Activated CD4-positive, alpha-beta memory T cell treated with anti-CD3 and anti-CD28 coated beads, Interleukin-2, amount 10 ng/mL, durations not matched to agents 7 days and 5 days (primary cell): ENCODE measurements at regions not wholly inside any gene's neighbourhood (a gene's known extent, or its start where the extent isn't known, plus 50 kb on each side); places are given as distances from the start of the nearest gene placed in this dataset.

Experiments
- CTCF ChIA-PET: fragments of 350-600 bp; sonication (Branson Sonifier 250); formaldehyde crosslinking; loops from one replicate; lab custom pipeline; 2021; ENCODE audit warnings: antibody characterized with exemption, inconsistent platforms; lab: Charles Lee
- POLR2A ChIA-PET: fragments of 350-600 bp; sonication (Branson Sonifier 250); formaldehyde crosslinking; loops from one replicate; lab custom pipeline; 2021; ENCODE audit warnings: antibody characterized with exemption; lab: Charles Lee
- DNase-seq: peaks from one replicate; pipeline ENCODE4 v3.0.0-alpha.2; 2020
- H3K27ac Mint-ChIP-seq: one replicate; pipeline ENCODE4 v1.8.0; 2021; ENCODE audit warnings: mild to moderate bottlenecking, mixed read lengths
- H3K27me3 Mint-ChIP-seq: one replicate; pipeline ENCODE4 v1.8.0; 2021; ENCODE audit warnings: mixed read lengths
- H3K36me3 Mint-ChIP-seq: one replicate; pipeline ENCODE4 v1.8.0; 2021; ENCODE audit warnings: low read depth, mixed read lengths
- H3K4me1 Mint-ChIP-seq: one replicate; pipeline ENCODE4 v1.8.0; 2021; ENCODE audit warnings: mixed read lengths
- H3K4me3 Mint-ChIP-seq: one replicate; pipeline ENCODE4 v1.8.0; 2021; ENCODE audit warnings: mild to moderate bottlenecking, mixed read lengths
- H3K9me3 Mint-ChIP-seq: one replicate; pipeline ENCODE4 v1.8.0; 2021; ENCODE audit warnings: mixed read lengths

DNA sequence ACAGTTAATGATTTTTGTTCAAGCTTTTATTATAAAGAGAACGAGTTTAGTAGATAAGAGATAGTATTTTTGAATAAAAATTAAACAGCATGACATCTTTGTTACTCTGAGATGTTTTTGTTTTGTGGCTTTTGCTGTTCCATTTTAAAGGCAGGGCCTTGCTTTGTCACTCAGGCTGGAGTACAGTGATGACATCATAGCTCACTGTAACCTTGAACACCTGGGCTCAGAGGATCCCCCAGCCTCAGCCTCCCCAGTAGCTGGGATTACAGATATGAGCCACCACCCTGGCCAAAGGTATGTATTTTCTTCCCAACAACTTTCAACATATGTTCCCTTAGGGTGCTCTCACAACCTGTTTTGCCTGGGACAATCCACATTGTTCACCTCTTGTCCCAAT is 730.9 kb upstream of the RGMB start:
- ChIA-PET CTCF (no interaction called here), POLR2A (no interaction called here)
- Mint-ChIP-seq H3K36me3 (no peaks in the 10 kb centered on the region), H3K4me1 (no peaks in the 10 kb centered on the region), H3K4me3 (no peak overlapping the region), H3K27me3 (no peaks in the 10 kb centered on the region), H3K9me3 (no peaks in the 10 kb centered on the region), H3K27ac (no peak overlapping the region)
- DNase-seq = no peak

DNA sequence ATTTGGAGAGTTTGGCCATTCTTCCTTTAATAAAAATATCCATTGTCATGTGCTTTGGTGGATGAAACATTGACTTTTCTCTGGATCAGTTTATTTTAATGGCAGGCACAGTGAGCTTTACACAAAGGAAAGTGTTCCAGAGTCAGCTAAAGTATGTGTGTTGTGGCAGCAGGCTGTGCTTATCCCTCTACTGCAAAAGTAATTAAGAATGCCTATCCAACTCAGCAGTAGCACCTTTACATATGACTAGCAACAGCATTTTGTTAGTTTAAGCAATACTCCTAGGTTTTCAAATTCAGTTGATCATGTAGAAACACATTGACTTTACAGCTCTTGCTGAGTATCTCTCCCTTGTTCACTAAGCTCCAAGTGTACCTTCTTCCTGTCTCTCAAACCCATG is 730.5 kb upstream of the RGMB start:
- DNase-seq = no peak
- no peak overlapping the region for H3K27ac Mint-ChIP-seq
- no peaks in the 10 kb centered on the region for H3K9me3 Mint-ChIP-seq
- ChIA-PET CTCF (no interaction called here), POLR2A (no interaction called here)
- H3K4me1 Mint-ChIP-seq = no peaks in the 10 kb centered on the region
- no peak overlapping the region for H3K4me3 Mint-ChIP-seq
- no peaks in the 10 kb centered on the region for H3K36me3 Mint-ChIP-seq
- H3K27me3 Mint-ChIP-seq = no peaks in the 10 kb centered on the region

DNA sequence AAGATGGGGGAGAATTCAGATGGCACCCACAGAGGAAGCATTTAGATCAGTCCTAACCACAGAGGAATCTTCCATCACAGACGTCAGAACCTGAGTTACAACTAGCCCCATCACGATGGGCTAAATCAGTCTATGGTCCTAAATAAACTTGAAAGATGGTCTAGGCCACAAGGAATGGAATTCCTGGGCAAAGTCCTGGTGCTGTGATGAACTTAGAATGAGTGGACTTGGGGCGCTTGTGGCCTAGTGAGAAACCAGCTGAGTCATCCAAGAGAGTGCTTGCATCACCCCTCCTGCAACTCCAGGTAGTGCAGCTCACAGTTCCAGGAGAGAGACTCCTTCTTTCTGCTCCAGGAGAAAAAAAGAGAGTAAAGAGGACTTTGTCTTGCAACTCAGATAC is 722.9 kb upstream of the RGMB start:
- no peaks in the 10 kb centered on the region for H3K9me3 Mint-ChIP-seq
- no peak overlapping the region for H3K4me3 Mint-ChIP-seq
- ChIA-PET CTCF (no interaction called here), POLR2A (no interaction called here)
- H3K36me3 Mint-ChIP-seq = no peaks in the 10 kb centered on the region
- H3K27ac Mint-ChIP-seq = no peak overlapping the region
- no peaks in the 10 kb centered on the region for H3K4me1 Mint-ChIP-seq
- no peak for DNase-seq
- H3K27me3 Mint-ChIP-seq = no peaks in the 10 kb centered on the region

DNA sequence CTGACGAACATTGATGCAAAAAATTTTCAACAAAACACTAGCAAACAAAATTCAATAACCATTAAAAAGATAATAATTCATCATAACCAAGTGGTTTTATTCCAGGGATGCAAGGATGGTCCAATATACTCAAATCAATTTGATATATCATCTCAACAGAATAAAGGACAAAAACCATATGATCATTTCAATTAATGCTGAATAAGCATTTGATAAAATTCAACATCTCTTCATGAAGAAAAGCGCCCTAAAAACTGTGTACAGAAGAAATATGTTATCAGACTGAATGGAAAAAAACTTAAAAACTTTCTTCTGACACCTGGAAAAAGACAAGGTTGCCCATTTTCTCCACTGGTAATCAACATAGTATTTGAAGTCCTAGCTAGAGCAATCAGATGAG is 720.3 kb upstream of the RGMB start:
- no peaks in the 10 kb centered on the region for H3K27me3 Mint-ChIP-seq
- no peak for DNase-seq
- no peaks in the 10 kb centered on the region for H3K9me3 Mint-ChIP-seq
- no peaks in the 10 kb centered on the region for H3K4me1 Mint-ChIP-seq
- ChIA-PET CTCF (no interaction called here), POLR2A (no interaction called here)
- H3K27ac Mint-ChIP-seq = no peak overlapping the region
- H3K4me3 Mint-ChIP-seq = no peak overlapping the region
- H3K36me3 Mint-ChIP-seq = no peaks in the 10 kb centered on the region

DNA sequence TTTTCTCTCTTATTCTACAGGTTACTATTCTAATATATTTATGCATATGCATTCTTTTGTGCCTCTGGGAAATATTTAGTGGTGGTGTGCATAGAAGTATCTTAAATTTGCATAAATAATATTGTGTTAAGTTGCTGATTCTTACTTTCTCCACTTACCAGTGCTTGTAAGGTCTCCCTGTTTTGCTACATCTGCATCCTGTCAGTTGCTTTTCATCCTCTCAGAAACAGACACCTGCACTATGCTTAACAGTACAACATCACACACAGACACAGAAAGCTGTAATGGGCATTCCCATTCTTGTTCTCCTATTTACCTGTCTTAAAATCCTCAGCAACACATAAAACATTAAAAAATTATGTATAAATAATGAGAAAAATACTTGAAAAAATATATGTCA is 713.3 kb upstream of the RGMB start:
- Mint-ChIP-seq H3K4me1 (no peaks in the 10 kb centered on the region), H3K27me3 (no peaks in the 10 kb centered on the region)

DNA sequence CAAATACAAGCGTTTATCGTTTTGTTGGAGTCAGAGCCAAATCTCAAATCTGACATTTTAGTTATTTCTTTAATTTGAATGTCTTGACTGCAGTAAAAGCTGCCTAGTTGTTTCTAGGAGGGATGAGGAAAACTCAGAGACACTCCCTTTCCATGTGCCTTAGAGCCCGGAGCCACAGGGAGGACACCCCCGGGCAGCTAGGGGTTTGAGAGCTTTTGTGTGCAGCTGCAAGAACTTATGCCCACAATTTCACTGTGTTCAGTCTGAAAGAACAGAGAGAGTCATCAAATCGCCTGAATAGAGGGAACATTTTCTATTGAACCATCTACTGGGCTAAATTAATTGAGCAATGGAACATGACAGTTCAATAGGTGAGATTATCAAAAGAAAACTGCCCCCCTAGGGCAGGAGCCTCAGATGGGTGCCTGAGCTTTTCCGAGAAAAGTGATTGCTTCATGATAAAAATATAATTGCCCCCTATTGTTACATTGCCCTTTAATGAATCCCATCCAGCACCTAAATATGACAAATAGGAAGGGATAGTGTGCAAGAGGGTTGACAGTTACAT is 709.3 kb upstream of the RGMB start:
- H3K27me3 Mint-ChIP-seq = no peaks in the 10 kb centered on the region
- no peak overlapping the region for H3K27ac Mint-ChIP-seq
- CTCF ChIA-PET = no interaction called here
- H3K36me3 Mint-ChIP-seq = no peaks in the 10 kb centered on the region
- POLR2A ChIA-PET = no interaction called here
- H3K4me1 Mint-ChIP-seq = no peaks in the 10 kb centered on the region
- no peak for DNase-seq
- no peaks in the 10 kb centered on the region for H3K9me3 Mint-ChIP-seq
- no peak overlapping the region for H3K4me3 Mint-ChIP-seq

More for the DNA sequence above, 713.3 kb upstream of the RGMB start:
- Mint-ChIP-seq H3K9me3 (no peaks in the 10 kb centered on the region), H3K4me3 (no peak overlapping the region), H3K36me3 (no peaks in the 10 kb centered on the region), H3K27ac (no peak overlapping the region)
- CTCF ChIA-PET = no interaction called here
- no peak for DNase-seq
- POLR2A ChIA-PET = no interaction called here

DNA sequence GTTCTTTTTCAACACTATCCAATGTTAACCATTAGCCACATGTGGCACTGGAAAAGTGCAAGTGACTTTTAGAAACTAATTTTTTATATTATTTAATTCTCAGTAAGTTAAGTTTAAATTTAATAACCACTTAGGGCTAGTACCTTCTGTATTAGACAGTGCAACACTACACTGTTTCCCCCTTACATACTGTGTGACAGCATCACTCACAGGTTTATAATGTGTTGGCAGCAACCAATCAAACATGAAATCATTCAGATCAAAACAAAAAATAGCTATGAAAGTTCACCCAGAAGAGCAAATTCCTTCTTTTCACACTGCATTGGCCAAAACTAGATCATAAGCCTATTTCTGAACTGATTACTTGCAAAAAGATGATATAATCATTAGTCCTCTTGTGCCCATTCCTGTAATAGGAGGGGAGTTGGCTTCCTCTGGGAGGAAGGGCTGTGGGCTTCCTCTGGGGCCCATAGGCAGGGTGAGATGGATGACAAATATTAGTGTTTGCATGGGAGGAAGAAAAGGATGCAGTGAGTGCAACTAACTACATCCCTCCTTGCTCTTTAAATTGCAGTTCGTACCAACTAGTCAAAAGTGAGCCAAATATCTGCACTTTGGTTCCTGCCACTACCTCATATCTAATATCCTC is 708.1 kb upstream of the RGMB start:
- DNase-seq = no peak
- H3K9me3 Mint-ChIP-seq = no peaks in the 10 kb centered on the region
- H3K27me3 Mint-ChIP-seq = no peaks in the 10 kb centered on the region
- no peaks in the 10 kb centered on the region for H3K36me3 Mint-ChIP-seq
- no peak overlapping the region for H3K27ac Mint-ChIP-seq
- ChIA-PET CTCF (no interaction called here), POLR2A (no interaction called here)
- H3K4me1 Mint-ChIP-seq = no peaks in the 10 kb centered on the region
- no peak overlapping the region for H3K4me3 Mint-ChIP-seq

DNA sequence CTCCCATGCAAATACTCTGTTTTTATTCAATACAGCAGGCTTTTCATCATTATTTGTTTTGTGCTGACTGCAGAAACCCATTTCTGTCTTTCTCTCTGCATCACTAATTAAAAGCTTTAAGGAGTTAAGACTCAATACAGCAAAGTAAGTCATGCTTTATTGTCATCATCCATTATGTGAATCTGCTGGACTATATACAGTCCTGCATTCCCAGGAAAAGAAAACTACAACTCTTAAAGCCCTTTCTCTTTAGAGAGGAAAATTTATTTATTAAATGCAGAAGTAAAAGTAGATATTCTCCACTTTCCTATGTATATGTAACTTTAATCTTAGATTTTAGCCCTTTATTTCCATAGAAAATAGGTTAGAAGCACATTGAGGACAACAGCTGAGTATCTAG is 706.6 kb upstream of the RGMB start:
- Mint-ChIP-seq H3K9me3 (no peaks in the 10 kb centered on the region), H3K27ac (no peak overlapping the region), H3K4me3 (no peak overlapping the region), H3K36me3 (no peaks in the 10 kb centered on the region), H3K4me1 (no peaks in the 10 kb centered on the region), H3K27me3 (no peaks in the 10 kb centered on the region)
- DNase-seq = no peak
- ChIA-PET CTCF (no interaction called here), POLR2A (no interaction called here)

DNA sequence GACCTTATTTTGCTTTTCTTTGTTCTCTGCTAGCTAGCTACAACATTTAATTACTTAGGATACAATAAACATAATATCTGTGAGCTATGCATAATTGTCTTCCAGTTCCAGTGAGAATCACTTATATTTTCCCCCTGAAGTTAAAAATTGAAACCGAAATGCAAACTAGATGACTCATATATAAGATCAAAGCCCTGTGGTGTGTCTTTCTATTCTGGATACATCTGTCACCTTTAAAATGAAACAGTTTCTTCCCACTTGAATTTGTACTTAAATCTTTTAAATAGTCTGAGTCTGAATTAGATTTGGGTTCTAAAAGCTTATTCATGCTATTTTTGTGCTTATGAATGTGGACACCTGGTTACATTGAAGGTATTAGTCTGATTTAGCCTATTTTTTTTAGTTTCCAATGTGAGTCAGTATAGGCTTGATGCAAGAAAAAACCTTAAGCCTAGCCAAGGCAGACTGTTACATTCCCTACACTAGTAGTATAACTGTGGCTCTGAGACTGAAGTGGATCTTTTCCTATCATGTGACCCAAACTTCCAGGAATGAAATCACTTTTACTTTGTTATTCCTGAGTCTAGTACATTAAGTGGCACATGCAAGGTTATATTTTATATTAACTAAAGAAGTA is 703.5 kb upstream of the RGMB start:
- CTCF ChIA-PET = no interaction called here
- Mint-ChIP-seq H3K27me3 (peaks cover 1% of the 10 kb centered on the region), H3K36me3 (no peaks in the 10 kb centered on the region), H3K9me3 (no peaks in the 10 kb centered on the region), H3K4me1 (no peaks in the 10 kb centered on the region), H3K4me3 (no peak overlapping the region), H3K27ac (no peak overlapping the region)
- POLR2A ChIA-PET = no interaction called here
- no peak for DNase-seq

DNA sequence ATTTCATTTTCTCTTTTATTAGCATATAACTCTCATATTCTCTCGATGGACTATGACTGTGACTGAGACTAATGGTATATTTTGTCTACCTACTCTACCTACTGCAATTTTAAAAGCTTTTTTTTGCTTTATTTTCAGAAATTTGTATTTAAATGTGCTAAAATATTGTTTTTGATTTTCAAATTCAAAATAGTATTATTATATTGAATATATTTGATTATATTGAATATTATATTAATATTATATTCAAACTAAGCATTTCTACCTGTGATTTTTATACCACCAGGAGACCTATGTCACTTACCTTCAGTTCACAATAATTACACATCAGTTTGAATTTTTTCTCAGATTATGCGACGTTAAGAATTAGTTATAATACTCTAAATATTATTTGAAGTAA is 700.5 kb upstream of the RGMB start:
- Mint-ChIP-seq H3K27ac (no peak overlapping the region), H3K27me3 (peaks cover 1% of the 10 kb centered on the region), H3K36me3 (no peaks in the 10 kb centered on the region), H3K9me3 (no peaks in the 10 kb centered on the region), H3K4me3 (no peak overlapping the region), H3K4me1 (no peaks in the 10 kb centered on the region)
- ChIA-PET CTCF (no interaction called here), POLR2A (no interaction called here)
- DNase-seq = no peak

DNA sequence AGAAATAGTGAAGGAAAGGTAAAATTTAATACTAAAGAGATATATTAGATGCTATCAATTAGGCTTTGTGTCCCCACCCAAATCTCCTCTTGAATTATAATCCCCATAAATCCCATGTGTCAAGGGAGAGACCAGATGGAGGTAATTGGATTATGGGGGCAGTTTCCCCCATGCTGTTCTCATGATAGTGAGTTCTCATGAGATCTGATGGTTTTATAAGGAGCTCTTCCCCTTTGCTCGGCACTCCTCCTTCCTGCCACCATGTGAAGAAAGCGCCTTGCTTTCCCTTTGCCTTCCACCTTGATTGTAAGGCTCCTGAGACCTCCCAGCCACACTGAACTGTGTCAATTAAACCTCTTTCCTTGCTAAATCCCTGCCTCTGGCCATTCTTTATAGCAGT is 697.0 kb upstream of the RGMB start:
- no peak overlapping the region for H3K27ac Mint-ChIP-seq
- H3K36me3 Mint-ChIP-seq = no peaks in the 10 kb centered on the region
- POLR2A ChIA-PET = no interaction called here
- no peak overlapping the region for H3K4me3 Mint-ChIP-seq
- CTCF ChIA-PET = no interaction called here
- peaks cover 1% of the 10 kb centered on the region for H3K27me3 Mint-ChIP-seq
- H3K9me3 Mint-ChIP-seq = no peaks in the 10 kb centered on the region
- no peak for DNase-seq
- H3K4me1 Mint-ChIP-seq = no peaks in the 10 kb centered on the region

DNA sequence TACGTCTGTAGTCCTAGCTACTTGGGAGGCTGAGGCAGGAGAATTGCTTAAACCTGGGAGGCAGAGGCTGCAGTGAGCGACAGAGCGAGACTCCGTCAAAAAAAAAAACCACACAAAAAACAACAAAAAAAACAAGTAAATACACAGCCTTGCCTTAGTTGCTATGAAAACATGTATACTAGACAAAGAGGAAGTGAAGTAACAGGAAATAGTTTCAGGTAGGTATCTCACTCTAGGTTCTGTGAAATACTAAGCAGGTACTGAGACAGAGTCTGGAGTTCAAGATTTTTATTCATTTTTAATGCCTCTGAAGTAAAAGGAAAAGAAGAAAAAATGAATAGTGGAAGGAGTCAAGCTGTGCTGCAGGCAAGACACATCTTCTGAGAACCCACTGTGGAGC is 687.9 kb upstream of the RGMB start:
- ChIA-PET POLR2A (no interaction called here), CTCF (no interaction called here)
- no peak overlapping the region for H3K27ac Mint-ChIP-seq
- H3K36me3 Mint-ChIP-seq = no peaks in the 10 kb centered on the region
- no peak for DNase-seq
- H3K9me3 Mint-ChIP-seq = no peaks in the 10 kb centered on the region
- no peaks in the 10 kb centered on the region for H3K27me3 Mint-ChIP-seq
- H3K4me3 Mint-ChIP-seq = no peak overlapping the region
- no peaks in the 10 kb centered on the region for H3K4me1 Mint-ChIP-seq

DNA sequence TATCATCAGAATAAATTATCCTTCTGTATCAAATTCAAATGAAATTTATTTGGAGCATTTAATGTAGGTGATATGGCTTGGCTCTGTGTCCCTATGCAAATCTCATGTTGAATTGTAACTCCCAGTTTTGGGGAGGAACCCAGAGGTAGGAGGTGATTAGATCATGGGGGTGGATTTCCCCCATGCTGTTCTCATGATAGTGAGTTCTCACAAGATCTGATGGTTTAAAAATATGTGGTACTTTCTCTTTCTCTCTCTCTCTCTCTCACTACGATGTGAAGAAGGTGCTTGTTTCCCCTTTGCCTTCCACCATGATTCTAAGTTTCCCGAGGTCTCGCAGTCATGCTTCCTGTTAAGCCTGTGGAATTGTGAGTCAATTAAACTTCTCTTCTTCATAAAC is 678.4 kb upstream of the RGMB start:
- DNase-seq = no peak
- H3K4me1 Mint-ChIP-seq = no peaks in the 10 kb centered on the region
- H3K9me3 Mint-ChIP-seq = no peaks in the 10 kb centered on the region
- ChIA-PET POLR2A (no interaction called here), CTCF (no interaction called here)
- H3K4me3 Mint-ChIP-seq = no peak overlapping the region
- H3K27me3 Mint-ChIP-seq = no peaks in the 10 kb centered on the region
- no peaks in the 10 kb centered on the region for H3K36me3 Mint-ChIP-seq
- H3K27ac Mint-ChIP-seq = no peak overlapping the region

DNA sequence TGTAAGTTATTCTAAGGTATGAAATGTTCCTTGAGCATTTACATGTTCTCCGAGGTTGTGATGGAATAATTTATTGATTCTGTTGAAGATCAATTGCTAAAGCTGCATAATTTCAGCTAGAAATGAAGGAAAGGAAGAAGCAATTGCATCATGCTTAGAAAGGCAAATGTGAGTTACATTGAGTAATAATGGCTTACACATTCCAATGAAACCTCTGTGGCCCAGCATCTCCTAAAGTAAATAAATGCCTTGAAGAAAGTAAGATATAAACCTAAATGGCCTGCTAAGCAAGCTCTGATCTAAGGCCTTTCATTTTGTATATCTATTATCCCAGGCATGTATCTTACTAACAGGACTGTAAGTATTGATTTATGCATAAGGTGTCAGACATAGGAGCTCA is 677.3 kb upstream of the RGMB start:
- no peak overlapping the region for H3K4me3 Mint-ChIP-seq
- no peaks in the 10 kb centered on the region for H3K36me3 Mint-ChIP-seq
- H3K27ac Mint-ChIP-seq = no peak overlapping the region
- no peak for DNase-seq
- no peaks in the 10 kb centered on the region for H3K9me3 Mint-ChIP-seq
- POLR2A ChIA-PET = no interaction called here
- CTCF ChIA-PET = interaction anchor here (0.6 kb wide), 1 partner anchor 186 kb away, joined by 5 read pairs; no protein-coding TSS in a partner anchor
- no peaks in the 10 kb centered on the region for H3K27me3 Mint-ChIP-seq
- no peaks in the 10 kb centered on the region for H3K4me1 Mint-ChIP-seq
